HG03469 (cell line): ENCODE measurements at regions not wholly inside any gene's neighbourhood (a gene's known extent, or its start where the extent isn't known, plus 50 kb on each side); places are given as distances from the start of the nearest gene placed in this dataset.
"Not testable (repeated sequence)": the region's sequence is repeated elsewhere in the genome, so short reads cannot be mapped to it uniquely, and the experiment has no call there.

Source experiments
- ATAC-seq: cut with Tn5 transposase; IDR thresholded peaks from one replicate; pipeline ENCODE4 v1.9.1; 2021; ENCODE audit warnings: mild to moderate bottlenecking, moderate library complexity, moderate number of reproducible peaks; ENCODE audit not compliant: unreplicated experiment

- not testable (repeated sequence) for ATAC-seq
These were observed 128.6 kb downstream of the ACTR3 start for GRCh38 chr2:114018464-114018863.

GRCh38 chr2:114020668-114021067, 130.8 kb downstream of the ACTR3 start:
- no peak for ATAC-seq

GRCh38 chr2:114022360-114023085, 132.6 kb downstream of the ACTR3 start:
- no peak for ATAC-seq

GRCh38 chr2:114024326-114024725, 134.4 kb downstream of the ACTR3 start:
- no peak for ATAC-seq

- ATAC-seq = no peak
These were observed 135.1 kb downstream of the ACTR3 start for GRCh38 chr2:114025030-114025429.

GRCh38 chr2:114027437-114027836, 137.5 kb downstream of the ACTR3 start:
- no peak for ATAC-seq

- ATAC-seq = no peak
These were observed 142.0 kb downstream of the ACTR3 start for GRCh38 chr2:114031605-114032505.

- no peak for ATAC-seq
These were observed 142.8 kb downstream of the ACTR3 start for GRCh38 chr2:114032705-114033104.

- ATAC-seq = no peak
These were observed 144.9 kb downstream of the ACTR3 start for GRCh38 chr2:114034742-114035141.

GRCh38 chr2:114038710-114039109, 148.8 kb downstream of the ACTR3 start:
- no peak for ATAC-seq

- ATAC-seq = no peak
These were observed 149.8 kb downstream of the ACTR3 start for GRCh38 chr2:114039677-114040076.

- no peak for ATAC-seq
These were observed 150.9 kb downstream of the ACTR3 start for GRCh38 chr2:114040826-114041225.

GRCh38 chr2:114044985-114045384, 155.1 kb downstream of the ACTR3 start:
- ATAC-seq = no peak

GRCh38 chr2:114046373-114046772, 156.5 kb downstream of the ACTR3 start:
- no peak for ATAC-seq

GRCh38 chr2:114046866-114047435, 157.1 kb downstream of the ACTR3 start:
- ATAC-seq = no peak

- ATAC-seq = no peak
These were observed 159.4 kb downstream of the ACTR3 start for GRCh38 chr2:114049280-114049679.

- ATAC-seq = no peak
These were observed 159.9 kb downstream of the ACTR3 start for GRCh38 chr2:114049826-114050225.

GRCh38 chr2:114056294-114057143, 166.6 kb downstream of the ACTR3 start:
- ATAC-seq = peak; percentile 65

- ATAC-seq = no peak
These were observed 167.7 kb downstream of the ACTR3 start for GRCh38 chr2:114057638-114058037.

GRCh38 chr2:114061566-114062098, 171.7 kb downstream of the ACTR3 start:
- no peak for ATAC-seq
